GM12878 (cell line): ENCODE measurements at regions not wholly inside any gene's neighbourhood (a gene's known extent, or its start where the extent isn't known, plus 50 kb on each side); places are given as distances from the start of the nearest gene placed in this dataset.

Source experiments
- E2F4 ChIP-seq: IDR thresholded peaks from 2 replicates; pipeline ENCODE4 v1.6.1; 2012; ENCODE audit warnings: low read depth, low read length, improper control_type of control experiment
- ELK1 ChIP-seq: IDR thresholded peaks from 2 replicates; pipeline ENCODE4 v1.6.1; 2012; ENCODE audit warnings: low read depth, low read length, improper control_type of control experiment
- MLLT1 ChIP-seq: fragments of 450-650 bp; IDR thresholded peaks from 2 replicates; pipeline ENCODE4 v1.6.1; 2016; ENCODE audit warnings: mild to moderate bottlenecking
- NKRF ChIP-seq: fragments of 450-650 bp; conservative IDR thresholded peaks from 2 replicates; pipeline ENCODE4 v1.6.1; 2017; ENCODE audit warnings: mild to moderate bottlenecking, moderate library complexity
- USF1 ChIP-seq: IDR thresholded peaks from 2 replicates; pipeline ENCODE4 v1.6.1; 2011; ENCODE audit warnings: borderline replicate concordance, low read depth, mild to moderate bottlenecking, moderate library complexity, mixed read lengths, low read length; ENCODE audit not compliant: insufficient read depth; ENCODE audit errors: extremely low read length
- ZZZ3 ChIP-seq: IDR thresholded peaks from 2 replicates; pipeline ENCODE4 v1.6.1; 2011; ENCODE audit warnings: low read depth; ENCODE audit not compliant: control insufficient read depth, insufficient read length

- TF ChIP-seq ZZZ3 (no peak), E2F4 (no peak), NKRF (no peak), USF1 (no peak), MLLT1 (no peak), ELK1 (no peak)
Measured at GRCh38 chr1:81125672-81126071, 675.1 kb upstream of the ADGRL2 start (continued).
